SK-N-SH treated with all-trans-retinoic acid at 6 μM for 48 hours (cell line): ENCODE measurements at regions not wholly inside any gene's neighbourhood (a gene's known extent, or its start where the extent isn't known, plus 50 kb on each side); places are given as distances from the start of the nearest gene placed in this dataset.

Source experiments
- ARNTL ChIP-seq: fragments of 450-650 bp; formaldehyde crosslinking; IDR thresholded peaks from 2 replicates; pipeline ENCODE4 v1.5.0; 2020; ENCODE audit warnings: low read depth, mild to moderate bottlenecking, moderate library complexity, borderline replicate concordance
- BACH2 ChIP-seq: fragments of 250-450 bp; sonication (Bioruptor Pico); IDR thresholded peaks from 2 replicates; pipeline ENCODE4 v1.9.0; 2021; ENCODE audit warnings: mild to moderate bottlenecking, borderline replicate concordance
- CREB5 ChIP-seq: fragments of 250-450 bp; sonication (Bioruptor Pico); IDR thresholded peaks from 2 replicates; pipeline ENCODE4 v1.5.1; 2020; ENCODE audit warnings: low read depth, mild to moderate bottlenecking, moderate library complexity
- ESRRG ChIP-seq: fragments of 250-450 bp; sonication (Bioruptor Pico); IDR thresholded peaks from 2 replicates; pipeline ENCODE4 v1.6.1; 2021; ENCODE audit warnings: mild to moderate bottlenecking
- RARB ChIP-seq: fragments of 250-450 bp; sonication (Bioruptor Pico); IDR thresholded peaks from 2 replicates; pipeline ENCODE4 v1.8.0; 2021; ENCODE audit warnings: mild to moderate bottlenecking, moderate library complexity
- SNAI2 ChIP-seq: fragments of 250-450 bp; sonication (Bioruptor Pico); IDR thresholded peaks from 2 replicates; pipeline ENCODE4 v1.5.0; 2020; ENCODE audit warnings: mild to moderate bottlenecking, moderate library complexity
- TCF4 ChIP-seq: fragments of 250-450 bp; sonication (Bioruptor Pico); IDR thresholded peaks from 2 replicates; pipeline ENCODE4 v1.8.0; 2021; ENCODE audit warnings: mild to moderate bottlenecking, moderate library complexity, borderline replicate concordance
- TSHZ2 ChIP-seq: fragments of 250-450 bp; sonication (Bioruptor Pico); IDR thresholded peaks from 2 replicates; pipeline ENCODE4 v1.5.0; 2020; ENCODE audit warnings: mild to moderate bottlenecking, moderate library complexity
- TF ChIP-seq, protein P1 (sequence below): fragments of 250-450 bp; sonication (Bioruptor Pico); IDR thresholded peaks from 2 replicates; pipeline ENCODE4 v1.8.0; 2020; ENCODE audit warnings: mild to moderate bottlenecking, moderate library complexity, borderline replicate concordance

DNA sequence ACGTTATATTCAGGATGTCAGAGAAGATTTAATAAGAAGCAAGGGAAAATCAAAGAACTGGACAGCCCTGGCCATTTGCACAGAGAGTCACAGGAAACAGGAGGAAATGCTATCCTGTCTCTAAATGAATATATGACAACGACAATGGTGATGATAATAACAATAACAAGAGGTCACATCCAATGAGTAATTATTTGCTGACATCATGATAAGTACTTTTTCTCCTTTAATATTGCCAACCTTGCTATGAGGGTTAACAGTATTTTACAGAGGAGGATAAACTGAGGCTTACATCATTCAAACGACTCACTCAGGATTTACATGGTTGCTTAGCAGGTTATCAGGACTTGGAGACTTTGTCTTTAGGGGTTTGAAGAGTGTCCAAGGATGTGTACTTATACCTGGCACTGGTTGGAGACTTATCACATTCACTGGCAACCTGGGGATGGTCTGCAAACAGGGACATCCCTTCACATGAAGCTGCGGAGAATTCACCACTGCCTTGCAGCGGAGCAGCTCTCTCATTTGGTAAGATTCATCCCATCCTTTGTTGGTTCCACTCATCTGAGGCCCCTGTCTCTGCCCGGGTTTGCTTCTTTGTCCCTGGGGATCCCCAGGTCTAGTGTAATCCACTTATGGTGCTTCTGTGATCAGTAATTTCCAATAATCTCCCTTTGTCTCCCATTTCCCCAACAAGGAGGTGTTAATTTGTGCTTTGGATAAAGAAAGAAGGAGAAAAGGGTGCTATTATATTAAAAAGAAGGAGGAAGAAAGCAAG, 637.8 kb downstream of the BCL11B start:
- no peak for TF ChIP-seq ARNTL (CRISPR knock-in tag)
- TF ChIP-seq TCF4 (CRISPR knock-in tag) = no peak
- TF ChIP-seq TSHZ2 = no peak
- TF ChIP-seq ESRRG (CRISPR knock-in tag) = no peak
- TF ChIP-seq, protein P1, sequence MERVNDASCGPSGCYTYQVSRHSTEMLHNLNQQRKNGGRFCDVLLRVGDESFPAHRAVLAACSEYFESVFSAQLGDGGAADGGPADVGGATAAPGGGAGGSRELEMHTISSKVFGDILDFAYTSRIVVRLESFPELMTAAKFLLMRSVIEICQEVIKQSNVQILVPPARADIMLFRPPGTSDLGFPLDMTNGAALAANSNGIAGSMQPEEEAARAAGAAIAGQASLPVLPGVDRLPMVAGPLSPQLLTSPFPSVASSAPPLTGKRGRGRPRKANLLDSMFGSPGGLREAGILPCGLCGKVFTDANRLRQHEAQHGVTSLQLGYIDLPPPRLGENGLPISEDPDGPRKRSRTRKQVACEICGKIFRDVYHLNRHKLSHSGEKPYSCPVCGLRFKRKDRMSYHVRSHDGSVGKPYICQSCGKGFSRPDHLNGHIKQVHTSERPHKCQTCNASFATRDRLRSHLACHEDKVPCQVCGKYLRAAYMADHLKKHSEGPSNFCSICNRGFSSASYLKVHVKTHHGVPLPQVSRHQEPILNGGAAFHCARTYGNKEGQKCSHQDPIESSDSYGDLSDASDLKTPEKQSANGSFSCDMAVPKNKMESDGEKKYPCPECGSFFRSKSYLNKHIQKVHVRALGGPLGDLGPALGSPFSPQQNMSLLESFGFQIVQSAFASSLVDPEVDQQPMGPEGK = no peak
- TF ChIP-seq CREB5 (CRISPR knock-in tag) = no peak
- TF ChIP-seq SNAI2 (CRISPR knock-in tag) = no peak
- no peak for TF ChIP-seq BACH2 (CRISPR knock-in tag)
- TF ChIP-seq RARB (CRISPR knock-in tag) = no peak
